HPDE6-E6E7 (cell line): ENCODE measurements at regions not wholly inside any gene's neighbourhood (a gene's known extent, or its start where the extent isn't known, plus 50 kb on each side); places are given as distances from the start of the nearest gene placed in this dataset.
A peak's percentile ranks its signal among the peaks of the same experiment; 100 is the strongest.

Source experiments
- DNase-seq: peaks from one replicate; pipeline ENCODE4 v3.0.0; 2011; ENCODE audit warnings: missing footprints; ENCODE audit errors: extremely low spot score

DNA sequence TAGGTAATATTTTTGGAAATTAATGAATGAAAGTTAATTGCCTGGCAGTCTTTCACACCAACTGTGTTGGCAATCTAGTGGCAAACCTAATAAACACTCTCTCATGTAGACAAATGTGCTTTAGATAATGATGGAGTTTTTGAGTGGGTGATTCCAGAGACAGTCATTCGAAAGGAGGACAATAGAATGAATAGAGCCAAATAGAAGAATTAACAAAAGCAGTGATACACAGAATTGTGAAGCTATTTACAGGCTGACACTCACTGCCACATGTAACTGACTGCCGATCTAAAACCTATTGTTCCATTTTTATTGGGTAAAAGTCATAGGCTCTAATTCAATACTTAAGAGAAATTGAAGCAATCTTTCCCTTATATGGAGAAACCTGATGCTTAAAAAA lies 338.5 kb downstream of the PCDH7 start:
- no peak for DNase-seq

- DNase-seq, result no peak
Observed at GRCh38 chr4:31059753-31060522, 339.8 kb downstream of the PCDH7 start.

DNA sequence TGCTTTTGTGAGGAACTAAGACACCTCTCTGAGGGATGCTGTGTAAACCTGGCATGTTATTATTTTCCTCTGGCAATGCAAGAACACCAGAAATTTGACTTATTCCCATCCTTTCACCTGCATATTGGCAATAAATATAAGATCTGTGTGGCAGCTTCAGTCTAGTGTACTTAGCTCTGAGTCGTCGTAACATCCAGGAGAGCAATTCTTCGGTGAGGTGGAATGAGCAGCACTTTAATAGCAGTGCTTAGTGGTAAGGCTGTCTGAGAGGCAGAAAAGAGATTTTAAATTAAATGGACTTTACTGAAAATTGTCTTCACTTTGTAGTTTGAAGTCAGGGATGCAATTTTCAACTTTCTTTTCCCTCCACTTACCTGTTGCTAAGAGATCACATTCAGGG lies 344.9 kb downstream of the PCDH7 start:
- DNase-seq, result no peak

DNA sequence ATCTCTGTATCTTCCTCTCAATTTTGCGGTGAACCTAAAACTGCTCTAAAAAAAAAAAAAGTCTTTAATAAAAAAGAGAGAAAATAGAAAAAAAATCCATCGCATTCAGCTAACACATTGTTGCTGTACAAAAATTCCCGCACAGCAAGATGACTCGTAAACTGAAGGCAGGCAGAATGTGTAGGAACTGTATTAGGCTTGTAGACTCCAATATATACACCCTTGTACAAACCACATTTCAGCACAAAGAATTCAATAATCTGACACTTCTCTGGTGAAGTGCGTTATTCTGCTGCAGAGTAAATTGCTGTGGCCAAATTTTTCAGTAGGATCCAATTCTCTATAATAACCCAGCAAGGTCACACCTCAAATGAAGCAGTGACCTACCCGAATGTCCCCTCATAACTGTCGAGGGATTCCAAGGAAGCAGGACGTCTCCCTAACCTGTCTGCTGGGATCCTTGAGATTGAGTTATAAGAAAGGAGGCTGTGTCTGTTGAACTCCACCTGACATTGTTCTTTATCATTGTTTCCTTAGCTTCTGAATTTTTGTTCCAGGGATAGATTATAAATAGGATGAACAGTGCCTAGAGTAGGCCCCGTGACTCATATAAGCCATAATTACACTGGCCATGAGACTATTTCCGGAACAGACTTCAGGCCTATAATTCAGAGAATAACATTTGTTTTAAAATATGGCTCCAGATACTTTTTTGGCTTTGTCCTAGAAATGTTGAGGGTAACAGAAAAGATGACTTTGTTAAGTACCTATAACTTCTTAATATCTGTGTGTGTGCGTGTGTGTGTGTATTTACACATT lies 348.3 kb downstream of the PCDH7 start:
- no peak for DNase-seq

GRCh38 chr4:31069151-31069550 lies 349.0 kb downstream of the PCDH7 start:
- no peak for DNase-seq

- no peak for DNase-seq
Observed at GRCh38 chr4:31071508-31072486, 351.6 kb downstream of the PCDH7 start.

DNA sequence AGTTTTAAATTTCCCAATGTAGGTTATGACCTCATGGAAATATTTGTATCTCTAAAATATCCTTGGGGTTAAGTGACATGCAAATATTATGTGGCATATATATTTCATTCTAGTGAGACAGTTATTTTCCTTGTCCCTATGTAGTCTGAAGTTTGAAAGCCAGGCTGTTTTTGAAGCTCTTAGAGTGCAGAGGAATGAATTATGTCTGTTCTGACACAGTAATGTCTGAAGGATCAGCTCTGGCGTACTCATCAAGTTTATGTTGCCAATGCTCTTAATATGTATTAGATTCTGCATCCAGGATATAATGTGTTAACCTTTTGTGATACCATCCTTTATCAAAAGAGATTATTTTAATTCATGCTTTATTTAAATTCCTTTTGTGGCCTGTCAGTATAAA lies 355.8 kb downstream of the PCDH7 start:
- DNase-seq, result no peak

GRCh38 chr4:31078661-31079060 lies 358.5 kb downstream of the PCDH7 start:
- DNase-seq, result no peak

GRCh38 chr4:31080887-31081286 lies 360.7 kb downstream of the PCDH7 start:
- DNase-seq, result no peak

GRCh38 chr4:31081366-31081765 lies 361.2 kb downstream of the PCDH7 start:
- DNase-seq, result no peak

GRCh38 chr4:31083456-31083855 lies 363.3 kb downstream of the PCDH7 start:
- no peak for DNase-seq

GRCh38 chr4:31084806-31085416 lies 364.7 kb downstream of the PCDH7 start:
- DNase-seq, result no peak

DNA sequence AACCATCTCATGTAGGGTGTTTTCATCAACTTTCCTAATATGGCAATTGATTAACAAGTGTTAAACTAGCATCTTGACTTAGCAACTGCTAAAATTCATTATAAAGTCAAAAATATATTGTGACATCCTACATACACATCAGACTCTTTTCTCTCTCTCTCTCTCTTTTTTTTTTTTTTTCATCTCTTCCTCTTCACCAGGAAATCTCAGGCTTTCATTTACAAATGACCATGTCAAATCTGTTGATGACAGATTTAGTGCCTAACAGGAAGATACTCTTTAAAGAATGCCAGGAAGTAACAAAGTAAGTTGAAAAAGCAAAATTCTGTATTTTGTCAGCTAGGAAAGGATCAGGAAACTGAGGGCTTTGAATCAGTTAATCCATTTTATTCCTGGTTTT lies 365.5 kb downstream of the PCDH7 start:
- no peak for DNase-seq

DNA sequence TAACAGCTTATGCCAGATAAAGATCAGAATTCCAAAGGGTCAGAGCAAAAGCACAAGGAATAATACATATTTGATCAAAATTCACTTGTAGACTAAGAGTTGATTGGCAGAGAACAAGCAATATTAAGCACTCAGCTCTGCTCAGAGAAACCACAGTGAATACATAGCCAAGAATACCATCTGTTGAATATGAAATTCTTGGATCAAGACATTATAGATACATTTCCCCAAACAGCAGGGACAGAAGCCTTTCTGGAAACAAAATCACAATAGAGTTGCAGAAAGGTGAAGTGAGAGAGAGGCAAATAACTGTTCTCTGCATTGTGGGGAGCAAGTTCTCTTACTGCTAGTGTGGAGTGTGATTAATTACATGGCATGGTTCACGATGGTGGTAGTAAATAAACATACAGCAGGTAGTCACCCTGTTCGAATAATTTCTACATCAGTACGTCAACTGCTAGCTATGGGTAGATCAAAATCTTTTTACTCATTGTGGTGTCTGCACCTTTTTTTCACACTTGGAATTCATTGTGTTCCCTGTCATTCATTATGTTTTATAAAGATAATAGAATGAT lies 366.7 kb downstream of the PCDH7 start:
- no peak for DNase-seq

DNA sequence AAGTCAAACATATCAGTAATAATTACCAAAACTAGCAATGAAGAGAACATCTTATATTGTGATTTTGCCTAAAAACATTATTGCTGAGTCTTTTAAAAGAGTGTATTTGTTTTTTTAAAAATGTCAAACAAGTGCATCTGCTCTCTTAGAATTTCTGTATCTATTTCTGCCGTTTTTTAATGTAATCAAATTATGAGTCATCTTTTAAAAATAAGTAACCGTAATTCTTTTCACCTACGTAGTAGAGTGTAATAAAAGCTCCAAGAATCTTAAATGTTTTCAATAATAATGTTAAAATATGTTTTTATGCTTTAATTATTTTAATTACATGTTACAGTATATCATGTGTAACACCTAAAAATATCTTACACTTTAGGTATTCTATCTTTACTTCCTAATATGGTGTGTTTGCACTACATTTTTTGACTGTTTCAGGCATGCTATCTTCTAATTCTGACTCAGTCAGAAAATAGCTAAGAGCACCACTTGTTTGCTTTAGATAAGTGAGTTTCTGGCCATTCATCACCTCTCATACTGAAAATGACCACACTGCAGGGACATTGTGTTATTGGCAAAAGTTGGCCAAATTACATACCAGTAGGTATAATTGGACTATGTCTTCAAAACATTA lies 368.5 kb downstream of the PCDH7 start:
- peak; percentile 5 for DNase-seq

GRCh38 chr4:31089815-31090214 lies 369.6 kb downstream of the PCDH7 start:
- peak; percentile 27 for DNase-seq

- no peak for DNase-seq
Observed at GRCh38 chr4:31094474-31094873, 374.3 kb downstream of the PCDH7 start.

- DNase-seq, result no peak
Observed at GRCh38 chr4:31097999-31098398, 377.8 kb downstream of the PCDH7 start.

GRCh38 chr4:31100536-31100935 lies 380.4 kb downstream of the PCDH7 start:
- DNase-seq, result no peak

GRCh38 chr4:31104043-31104442 lies 383.9 kb downstream of the PCDH7 start:
- no peak for DNase-seq

GRCh38 chr4:31104577-31104976 lies 384.4 kb downstream of the PCDH7 start:
- no peak for DNase-seq
